ENCODE measurements at regions not wholly inside any gene's neighbourhood (a gene's known extent, or its start where the extent isn't known, plus 50 kb on each side); places are given as distances from the start of the nearest gene placed in this dataset.

DNA sequence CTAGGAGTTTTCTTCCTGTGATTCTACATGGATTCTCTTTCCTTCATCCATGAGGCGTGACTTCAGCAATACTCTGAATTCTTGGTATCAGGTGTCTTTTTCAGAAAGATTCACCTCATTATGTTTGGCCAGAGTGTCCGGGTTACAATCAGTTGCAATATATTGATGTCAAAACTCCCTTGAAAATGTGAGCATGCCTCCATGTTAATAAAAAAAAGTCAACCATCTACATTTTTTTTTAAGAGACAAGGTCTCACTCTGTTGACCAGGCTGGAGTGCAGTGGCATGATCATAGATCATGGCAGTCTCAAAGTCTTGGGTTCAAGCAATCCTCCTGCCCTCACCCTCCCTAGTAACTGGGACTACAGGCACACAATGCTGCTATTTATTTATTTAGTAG is 80.9 kb upstream of the NEUROD1 start (continued):
- TF ChIP-seq MYNN (IDR thresholded peaks at IDR 0.05) (no peak), MYNN (CRISPR knock-in tag; IDR thresholded peaks at IDR 0.05) (no peak)

DNA sequence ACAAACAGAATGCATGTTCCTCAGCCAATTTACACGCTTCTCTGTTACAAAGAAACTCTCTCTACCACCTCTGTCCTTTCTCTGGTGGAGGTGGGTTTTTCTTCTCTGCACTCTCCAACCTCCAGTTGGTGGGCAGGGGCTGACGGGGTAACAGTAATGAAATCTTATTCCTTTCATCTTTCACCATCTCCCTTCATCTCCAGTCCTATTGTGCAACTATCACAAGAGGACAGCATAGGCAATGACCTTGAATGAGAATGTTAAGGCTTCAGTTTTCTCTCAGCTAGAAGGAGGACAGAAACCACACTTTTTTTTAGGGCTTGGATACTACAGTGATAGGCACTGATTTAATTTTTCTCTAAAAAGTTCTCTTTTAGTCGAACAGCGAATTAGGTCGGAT is 81.7 kb upstream of the NEUROD1 start:
- no peaks in the 10 kb centered on the region for H3K27me3 ChIP-seq (ENCODE audit: control insufficient read depth in 2 of 2, insufficient read depth in 2 of 2, low read length in 2 of 2)
- H4K20me1 ChIP-seq (replicated peaks; ENCODE audit: control insufficient read depth, insufficient read depth, low read length), result no peaks in the 10 kb centered on the region
- in situ Hi-C loops (cut with MboI) (no loop called here), intact Hi-C loops (cut with micrococcal nuclease) (loop anchor here (5.0 kb wide), 1 partner anchor 140 kb away; no protein-coding TSS in a partner anchor)
- no peak overlapping the region for H3K27ac ChIP-seq (ENCODE audit: extremely low read depth, low read depth, low read length)
- no peaks in the 10 kb centered on the region for H3K36me3 ChIP-seq (ENCODE audit: control insufficient read depth, insufficient read depth, low read length)
- no peak overlapping the region for H2AFZ ChIP-seq (ENCODE audit: low read depth, low read length)
- FAIRE-seq (no peak), DNase-seq (ENCODE audit: extremely low read depth in 1 of 4, low spot score in 3 of 4) (no peak), ATAC-seq (no peak)
- H3K79me2 ChIP-seq (ENCODE audit: control insufficient read depth, insufficient read depth, low read length), result no peaks in the 10 kb centered on the region
- TF ChIP-seq VEZF1 (CRISPR knock-in tag; IDR thresholded peaks at IDR 0.05), result no peak
- TF ChIP-seq, protein P1, sequence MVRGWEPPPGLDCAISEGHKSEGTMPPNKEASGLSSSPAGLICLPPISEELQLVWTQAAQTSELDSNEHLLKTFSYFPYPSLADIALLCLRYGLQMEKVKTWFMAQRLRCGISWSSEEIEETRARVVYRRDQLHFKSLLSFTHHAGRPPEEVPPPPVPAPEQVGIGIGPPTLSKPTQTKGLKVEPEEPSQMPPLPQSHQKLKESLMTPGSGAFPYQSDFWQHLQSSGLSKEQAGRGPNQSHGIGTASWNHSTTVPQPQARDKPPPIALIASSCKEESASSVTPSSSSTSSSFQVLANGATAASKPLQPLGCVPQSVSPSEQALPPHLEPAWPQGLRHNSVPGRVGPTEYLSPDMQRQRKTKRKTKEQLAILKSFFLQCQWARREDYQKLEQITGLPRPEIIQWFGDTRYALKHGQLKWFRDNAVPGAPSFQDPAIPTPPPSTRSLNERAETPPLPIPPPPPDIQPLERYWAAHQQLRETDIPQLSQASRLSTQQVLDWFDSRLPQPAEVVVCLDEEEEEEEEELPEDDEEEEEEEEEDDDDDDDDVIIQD (CRISPR knock-in tag; IDR thresholded peaks at IDR 0.05), result no peak
- TF ChIP-seq CEBPB (tag; IDR thresholded peaks at IDR 0.05), result peak; percentile 67
- TF ChIP-seq ZNF224 (CRISPR knock-in tag; IDR thresholded peaks at IDR 0.05), result no peak
- no peak for TF ChIP-seq CREM (IDR thresholded peaks at IDR 0.05; ENCODE audit: low read depth)
- no peak for TF ChIP-seq CEBPG (CRISPR knock-in tag; IDR thresholded peaks at IDR 0.05)
- peak in 1 of 2 experiments; percentile 54; a peak in 2 of 4 replicates for TF ChIP-seq CEBPG (tag; conservative IDR thresholded peaks at IDR 0.05 in 1 of 2, IDR thresholded peaks at IDR 0.05 in 1 of 2)
- no peak for TF ChIP-seq ZNF79 (CRISPR knock-in tag; IDR thresholded peaks at IDR 0.05; ENCODE audit: low read depth)
- no peak for TF ChIP-seq RBM15 (IDR thresholded peaks at IDR 0.05; ENCODE audit: insufficient read depth, low read length)
- no peak for TF ChIP-seq KDM5B (IDR thresholded peaks at IDR 0.05; ENCODE audit: insufficient replicate concordance, low read depth, low read length)
- TF ChIP-seq SMC3 (conservative IDR thresholded peaks at IDR 0.05; ENCODE audit: insufficient read depth, low read depth, low read length), result no peak
- no peak for TF ChIP-seq NCOA2 (IDR thresholded peaks at IDR 0.05; ENCODE audit: partially characterized antibody in 2 of 2)
- TF ChIP-seq NR4A1 (CRISPR knock-in tag; IDR thresholded peaks at IDR 0.05), result no peak
- no peak for TF ChIP-seq NR4A1 (tag; IDR thresholded peaks at IDR 0.05)
- no peak overlapping the region for H3K9ac ChIP-seq (ENCODE audit: insufficient read depth in 1 of 2, low read depth in 2 of 2, low read length in 2 of 2)
- no peak overlapping the region for H3K4me3 ChIP-seq
- H3K9me3 ChIP-seq (replicated peaks; ENCODE audit: control insufficient read depth, insufficient read depth, low read depth, low read length), result no peaks in the 10 kb centered on the region
- ChIA-PET CTCF (ENCODE audit: low intra/inter-chr PET ratio) (no interaction called here), POLR2A (no interaction called here)
- no TSS peak for BruUV-seq (replicated peaks)
- 2% methylated on average over 5 of the region's 5 CpGs for WGBS (ENCODE audit: insufficient coverage, low coverage, missing lambda C conversion rate)
- no peaks in the 10 kb centered on the region for H3K9me1 ChIP-seq (ENCODE audit: control insufficient read depth, insufficient read depth, low read length)
- H3K4me1 ChIP-seq (replicated peaks in 1 of 2; ENCODE audit: control insufficient read depth in 2 of 2, insufficient read depth in 2 of 2, low read length in 2 of 2), result peaks cover 0 to 12% of the 10 kb centered on the region in 2 experiments; a peak in 4 of 5 replicates
- H3K4me2 ChIP-seq (ENCODE audit: insufficient read depth, low read length), result no peak overlapping the region
